ENCODE measurements at regions not wholly inside any gene's neighbourhood (a gene's known extent, or its start where the extent isn't known, plus 50 kb on each side); places are given as distances from the start of the nearest gene placed in this dataset.
"Not testable (repeated sequence)": the region's sequence is repeated elsewhere in the genome, so short reads cannot be mapped to it uniquely, and the experiment has no call there.

- no peak overlapping the region for H3K4me3 ChIP-seq (ENCODE audit: low read depth, low read length)
- no peak for DNase-seq (ENCODE audit: low read depth)
- TF ChIP-seq, protein P1, sequence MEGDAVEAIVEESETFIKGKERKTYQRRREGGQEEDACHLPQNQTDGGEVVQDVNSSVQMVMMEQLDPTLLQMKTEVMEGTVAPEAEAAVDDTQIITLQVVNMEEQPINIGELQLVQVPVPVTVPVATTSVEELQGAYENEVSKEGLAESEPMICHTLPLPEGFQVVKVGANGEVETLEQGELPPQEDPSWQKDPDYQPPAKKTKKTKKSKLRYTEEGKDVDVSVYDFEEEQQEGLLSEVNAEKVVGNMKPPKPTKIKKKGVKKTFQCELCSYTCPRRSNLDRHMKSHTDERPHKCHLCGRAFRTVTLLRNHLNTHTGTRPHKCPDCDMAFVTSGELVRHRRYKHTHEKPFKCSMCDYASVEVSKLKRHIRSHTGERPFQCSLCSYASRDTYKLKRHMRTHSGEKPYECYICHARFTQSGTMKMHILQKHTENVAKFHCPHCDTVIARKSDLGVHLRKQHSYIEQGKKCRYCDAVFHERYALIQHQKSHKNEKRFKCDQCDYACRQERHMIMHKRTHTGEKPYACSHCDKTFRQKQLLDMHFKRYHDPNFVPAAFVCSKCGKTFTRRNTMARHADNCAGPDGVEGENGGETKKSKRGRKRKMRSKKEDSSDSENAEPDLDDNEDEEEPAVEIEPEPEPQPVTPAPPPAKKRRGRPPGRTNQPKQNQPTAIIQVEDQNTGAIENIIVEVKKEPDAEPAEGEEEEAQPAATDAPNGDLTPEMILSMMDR (IDR thresholded peaks at IDR 0.05; ENCODE audit: control insufficient read depth, extremely low read depth, insufficient read depth): no peak
These were observed 207.5 kb downstream of the EXOC5 start for GRCh38 chr14:57061009-57061711.

DNA sequence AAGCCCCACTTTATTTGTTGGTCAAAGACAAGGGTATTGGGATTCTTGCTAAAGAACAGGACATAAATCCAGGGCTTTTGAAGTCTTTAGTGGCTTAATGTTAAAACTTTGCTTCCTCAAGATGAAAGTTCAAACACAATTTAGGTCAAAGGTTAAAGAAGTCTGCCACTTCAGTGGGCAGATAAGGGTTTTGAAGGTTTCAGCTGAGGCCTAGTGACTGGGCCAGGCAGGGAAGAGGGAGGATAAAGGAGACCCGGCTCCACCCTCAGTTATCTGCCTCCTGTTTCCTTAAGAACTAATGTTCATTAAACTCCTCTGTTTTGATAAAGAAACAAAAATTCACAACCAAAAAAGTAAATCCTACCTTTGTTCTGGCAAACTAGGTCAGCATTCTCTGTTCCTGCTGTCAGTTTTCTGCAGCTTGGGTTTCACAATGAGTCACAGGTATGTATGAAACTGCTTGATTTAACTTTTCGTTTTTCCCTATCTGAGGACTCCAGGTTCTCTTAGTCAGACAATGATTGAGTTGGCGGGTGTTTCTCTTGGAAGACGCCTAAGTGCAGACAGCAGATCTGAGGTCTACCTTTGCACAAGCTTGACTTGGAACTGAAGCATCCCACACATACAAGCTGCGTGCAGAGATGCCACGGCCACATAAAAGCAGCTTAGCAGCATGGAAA is 208.3 kb downstream of the EXOC5 start:
- no peak for DNase-seq (ENCODE audit: low read depth)
- TF ChIP-seq, protein P1 (IDR thresholded peaks at IDR 0.05; ENCODE audit: control insufficient read depth, extremely low read depth, insufficient read depth): no peak
- no peak overlapping the region for H3K4me3 ChIP-seq (ENCODE audit: low read depth, low read length)

DNA sequence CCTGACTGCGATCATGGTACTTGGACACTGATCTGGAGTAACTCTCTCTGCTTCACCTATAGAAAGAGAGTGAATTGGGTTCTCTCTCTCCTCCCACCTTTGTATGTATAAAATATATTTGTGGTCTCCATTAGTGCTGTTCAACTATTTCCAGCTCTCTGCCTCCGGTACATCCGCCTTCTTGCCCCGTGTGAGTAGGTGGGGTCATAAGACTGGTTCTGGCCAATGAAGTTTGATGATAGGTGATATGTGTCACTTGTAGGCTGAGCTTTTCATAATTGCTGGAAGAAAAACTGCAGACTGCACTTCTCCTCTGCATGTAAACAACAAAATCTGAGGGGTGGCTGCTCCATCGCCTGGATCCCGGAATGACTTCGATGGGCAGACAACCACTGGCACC is 210.4 kb downstream of the EXOC5 start:
- no peak overlapping the region for H3K4me3 ChIP-seq (ENCODE audit: low read depth, low read length)
- DNase-seq (ENCODE audit: low read depth): no peak
- TF ChIP-seq, protein P1 (IDR thresholded peaks at IDR 0.05; ENCODE audit: control insufficient read depth, extremely low read depth, insufficient read depth): no peak

GRCh38 chr14:57057803-57058202 is 210.9 kb downstream of the EXOC5 start:
- TF ChIP-seq, protein P1 (IDR thresholded peaks at IDR 0.05; ENCODE audit: control insufficient read depth, extremely low read depth, insufficient read depth): no peak
- DNase-seq (ENCODE audit: low read depth): peak; percentile 8
- H3K4me3 ChIP-seq (ENCODE audit: low read depth, low read length): no peak overlapping the region

DNA sequence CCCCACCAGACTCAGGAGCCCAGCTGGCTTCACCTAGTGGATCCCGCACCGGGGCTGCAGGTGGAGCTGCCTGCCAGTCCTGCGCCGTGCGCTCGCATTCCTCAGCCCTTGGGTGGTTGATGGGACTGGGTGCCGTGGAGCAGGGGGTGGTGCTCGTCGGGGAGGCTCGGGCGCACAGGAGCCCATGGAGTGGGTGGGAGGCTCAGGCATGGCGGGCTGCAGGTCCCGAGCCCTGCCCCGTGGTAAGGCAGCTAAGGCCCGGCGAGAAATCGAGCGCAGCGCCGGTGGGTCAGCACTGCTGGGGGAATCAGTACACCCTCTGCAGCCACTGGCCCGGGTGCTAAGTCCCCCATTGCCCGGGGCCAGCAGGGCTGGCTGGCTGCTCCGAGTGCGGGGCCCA is 212.2 kb downstream of the EXOC5 start:
- H3K4me3 ChIP-seq (ENCODE audit: low read depth, low read length); DNase-seq (ENCODE audit: low read depth): not testable (repeated sequence)

DNA sequence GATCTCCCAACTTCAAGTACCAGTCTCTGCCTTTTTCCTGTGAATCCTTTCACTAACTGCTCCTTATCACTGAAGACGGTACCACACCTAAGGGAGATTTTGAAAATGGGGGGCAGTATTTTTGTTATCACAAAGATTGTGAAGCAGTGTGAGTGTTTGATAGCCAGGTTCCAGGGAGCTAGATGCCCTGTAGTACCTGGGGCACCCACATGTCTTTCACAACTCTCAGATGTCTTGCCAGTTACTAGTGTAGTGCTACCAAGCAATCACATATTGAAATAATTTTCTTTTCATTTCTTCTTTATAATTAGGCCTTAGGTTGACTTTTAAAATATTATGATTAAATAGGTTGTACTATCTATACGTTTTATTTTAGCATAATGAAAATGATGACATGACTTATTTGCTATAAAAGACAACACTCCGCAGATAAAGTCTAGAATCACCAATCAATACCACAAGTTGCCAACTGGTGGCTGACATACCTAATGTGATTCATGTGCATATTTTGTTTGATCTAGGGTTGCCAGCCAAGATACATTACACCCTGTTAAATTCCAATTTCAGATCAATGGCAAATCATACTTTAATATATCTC is 215.9 kb downstream of the EXOC5 start:
- no peak overlapping the region for H3K4me3 ChIP-seq (ENCODE audit: low read depth, low read length)
- no peak for DNase-seq (ENCODE audit: low read depth)
- TF ChIP-seq, protein P1 (IDR thresholded peaks at IDR 0.05; ENCODE audit: control insufficient read depth, extremely low read depth, insufficient read depth): no peak

DNA sequence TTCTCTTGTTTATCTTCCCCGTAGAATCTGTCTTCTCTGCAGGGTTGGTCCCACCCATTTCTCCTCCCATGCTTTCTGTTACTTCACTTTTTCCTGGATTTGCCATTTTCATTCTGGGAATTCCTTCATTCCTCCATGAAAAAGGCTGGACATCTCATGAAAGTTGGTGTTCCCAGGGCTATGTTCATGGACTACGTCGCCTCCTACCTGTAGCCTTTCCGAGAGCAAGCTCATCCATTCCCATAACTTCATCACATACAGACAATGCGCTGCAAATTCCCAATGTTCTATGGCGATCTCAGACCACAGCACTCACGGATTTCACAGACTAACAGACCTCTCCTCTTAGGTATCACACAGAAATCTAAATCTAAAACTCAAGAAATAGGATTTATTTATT is 217.1 kb downstream of the EXOC5 start:
- no peak for DNase-seq (ENCODE audit: low read depth)
- H3K4me3 ChIP-seq (ENCODE audit: low read depth, low read length): no peak overlapping the region
- TF ChIP-seq, protein P1 (IDR thresholded peaks at IDR 0.05; ENCODE audit: control insufficient read depth, extremely low read depth, insufficient read depth): no peak

Measured in LNCaP clone FGC (cell line).